Osteocyte (in vitro differentiated cells): ENCODE measurements at regions not wholly inside any gene's neighbourhood (a gene's known extent, or its start where the extent isn't known, plus 50 kb on each side); places are given as distances from the start of the nearest gene placed in this dataset.

ENCODE experiments used
- DNase-seq: peaks from one replicate; pipeline ENCODE4 v3.0.0; 2021; ENCODE audit warnings: mixed read lengths; ENCODE audit not compliant: unreplicated experiment; ENCODE audit errors: extremely low spot score
- H3K27ac Mint-ChIP-seq: one replicate; pipeline ENCODE4 v1.8.0; 2021; ENCODE audit warnings: mild to moderate bottlenecking, mixed read lengths; ENCODE audit not compliant: unreplicated experiment
- H3K27me3 Mint-ChIP-seq: one replicate; pipeline ENCODE4 v1.8.0; 2021; ENCODE audit warnings: mixed read lengths; ENCODE audit not compliant: unreplicated experiment
- H3K36me3 Mint-ChIP-seq: one replicate; pipeline ENCODE4 v1.8.0; 2021; ENCODE audit warnings: mixed read lengths; ENCODE audit not compliant: unreplicated experiment
- H3K4me1 Mint-ChIP-seq: one replicate; pipeline ENCODE4 v1.8.0; 2021; ENCODE audit warnings: mixed read lengths; ENCODE audit not compliant: unreplicated experiment
- H3K4me3 Mint-ChIP-seq: one replicate; pipeline ENCODE4 v1.8.0; 2021; ENCODE audit warnings: mild to moderate bottlenecking, moderate library complexity, mixed read lengths; ENCODE audit not compliant: unreplicated experiment
- H3K9me3 Mint-ChIP-seq: one replicate; pipeline ENCODE4 v1.8.0; 2021; ENCODE audit warnings: mixed read lengths; ENCODE audit not compliant: unreplicated experiment
- TF ChIP-seq, protein P1 (sequence below): fragments of 200-600 bp; sonication (generic); IDR thresholded peaks from 2 replicates; pipeline ENCODE4 v1.5.0; 2021; ENCODE audit warnings: antibody characterized with exemption, mild to moderate bottlenecking, moderate library complexity

DNA sequence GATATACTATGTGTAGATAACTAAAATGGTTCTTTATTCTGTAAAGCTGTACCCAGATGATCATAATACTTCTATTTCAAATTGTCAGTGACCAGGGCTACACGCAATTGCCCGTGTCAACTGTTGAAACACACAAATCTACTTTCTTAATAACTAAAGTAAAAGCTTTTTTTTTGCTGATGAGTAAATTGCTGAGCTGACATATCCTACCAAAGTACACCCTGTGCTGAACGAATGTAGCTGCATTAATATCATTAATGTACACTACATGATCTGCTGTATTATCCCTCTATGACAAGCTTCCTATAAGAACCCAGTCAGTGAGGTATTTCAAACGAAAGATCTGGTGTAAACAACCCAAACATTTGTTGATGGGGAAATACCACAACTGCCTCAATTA, 827.2 kb upstream of the ATXN8OS start:
- H3K4me3 Mint-ChIP-seq: no peak overlapping the region
- DNase-seq: no peak
- no peak overlapping the region for H3K27ac Mint-ChIP-seq
- TF ChIP-seq, protein P1, sequence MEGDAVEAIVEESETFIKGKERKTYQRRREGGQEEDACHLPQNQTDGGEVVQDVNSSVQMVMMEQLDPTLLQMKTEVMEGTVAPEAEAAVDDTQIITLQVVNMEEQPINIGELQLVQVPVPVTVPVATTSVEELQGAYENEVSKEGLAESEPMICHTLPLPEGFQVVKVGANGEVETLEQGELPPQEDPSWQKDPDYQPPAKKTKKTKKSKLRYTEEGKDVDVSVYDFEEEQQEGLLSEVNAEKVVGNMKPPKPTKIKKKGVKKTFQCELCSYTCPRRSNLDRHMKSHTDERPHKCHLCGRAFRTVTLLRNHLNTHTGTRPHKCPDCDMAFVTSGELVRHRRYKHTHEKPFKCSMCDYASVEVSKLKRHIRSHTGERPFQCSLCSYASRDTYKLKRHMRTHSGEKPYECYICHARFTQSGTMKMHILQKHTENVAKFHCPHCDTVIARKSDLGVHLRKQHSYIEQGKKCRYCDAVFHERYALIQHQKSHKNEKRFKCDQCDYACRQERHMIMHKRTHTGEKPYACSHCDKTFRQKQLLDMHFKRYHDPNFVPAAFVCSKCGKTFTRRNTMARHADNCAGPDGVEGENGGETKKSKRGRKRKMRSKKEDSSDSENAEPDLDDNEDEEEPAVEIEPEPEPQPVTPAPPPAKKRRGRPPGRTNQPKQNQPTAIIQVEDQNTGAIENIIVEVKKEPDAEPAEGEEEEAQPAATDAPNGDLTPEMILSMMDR: no peak
- no peaks in the 10 kb centered on the region for H3K36me3 Mint-ChIP-seq
- H3K4me1 Mint-ChIP-seq: no peaks in the 10 kb centered on the region
- peaks cover 4% of the 10 kb centered on the region for H3K9me3 Mint-ChIP-seq
- peaks cover 2% of the 10 kb centered on the region for H3K27me3 Mint-ChIP-seq

- H3K27ac Mint-ChIP-seq: no peak overlapping the region
- H3K36me3 Mint-ChIP-seq: no peaks in the 10 kb centered on the region
- no peak for DNase-seq
- no peaks in the 10 kb centered on the region for H3K4me1 Mint-ChIP-seq
- H3K4me3 Mint-ChIP-seq: no peak overlapping the region
- H3K27me3 Mint-ChIP-seq: peaks cover 2% of the 10 kb centered on the region
- TF ChIP-seq, protein P1: no peak
- no peaks in the 10 kb centered on the region for H3K9me3 Mint-ChIP-seq
Observed at GRCh38 chr13:69279213-69279612, 828.4 kb upstream of the ATXN8OS start.

GRCh38 chr13:69274231-69274630, 833.4 kb upstream of the ATXN8OS start:
- no peaks in the 10 kb centered on the region for H3K9me3 Mint-ChIP-seq
- no peaks in the 10 kb centered on the region for H3K4me1 Mint-ChIP-seq
- H3K27ac Mint-ChIP-seq: no peak overlapping the region
- H3K4me3 Mint-ChIP-seq: no peak overlapping the region
- no peaks in the 10 kb centered on the region for H3K27me3 Mint-ChIP-seq
- DNase-seq: no peak
- no peaks in the 10 kb centered on the region for H3K36me3 Mint-ChIP-seq
- TF ChIP-seq, protein P1: no peak

- H3K36me3 Mint-ChIP-seq: no peaks in the 10 kb centered on the region
- H3K27ac Mint-ChIP-seq: no peak overlapping the region
- no peak for DNase-seq
- no peaks in the 10 kb centered on the region for H3K27me3 Mint-ChIP-seq
- no peaks in the 10 kb centered on the region for H3K4me1 Mint-ChIP-seq
- H3K9me3 Mint-ChIP-seq: peaks cover 12% of the 10 kb centered on the region
- TF ChIP-seq, protein P1: no peak
- no peak overlapping the region for H3K4me3 Mint-ChIP-seq
Observed at GRCh38 chr13:69264362-69265334, 843.0 kb upstream of the ATXN8OS start.

- H3K36me3 Mint-ChIP-seq: no peaks in the 10 kb centered on the region
- H3K27me3 Mint-ChIP-seq: no peaks in the 10 kb centered on the region
- H3K27ac Mint-ChIP-seq: no peak overlapping the region
- no peaks in the 10 kb centered on the region for H3K4me1 Mint-ChIP-seq
- H3K4me3 Mint-ChIP-seq: no peak overlapping the region
- no peak for DNase-seq
- TF ChIP-seq, protein P1: no peak
- no peaks in the 10 kb centered on the region for H3K9me3 Mint-ChIP-seq
Observed at GRCh38 chr13:69243366-69243765, 864.3 kb upstream of the ATXN8OS start.
